Endothelial cell of umbilical vein (primary cell): ENCODE measurements at regions not wholly inside any gene's neighbourhood (a gene's known extent, or its start where the extent isn't known, plus 50 kb on each side); places are given as distances from the start of the nearest gene placed in this dataset.

Source experiments
- BruUV-seq: library from RNA; stranded (reverse); fragments of 400-500 nt; replicated peaks from 2 replicates; lab custom pipeline; 2021; lab: Mats Ljungman, UMichigan
- CTCF ChIA-PET: fragments of 300-600, 350-600 bp; sonication (Branson Sonifier 250); formaldehyde crosslinking; loops from one replicate; lab custom pipeline; 2021; ENCODE audit warnings: antibody characterized with exemption, inconsistent platforms; lab: Charles Lee
- POLR2A ChIA-PET: fragments of 300-600, 350-600 bp; sonication (Branson Sonifier 250); formaldehyde crosslinking; loops from one replicate; lab custom pipeline; 2021; ENCODE audit warnings: antibody characterized with exemption, inconsistent platforms; lab: Charles Lee
- DNase-seq: peaks from one replicate; pipeline ENCODE4 v3.0.0-alpha.2; 2011; ENCODE audit warnings: low read depth, low spot score
- FAIRE-seq: peaks from 2 replicates; lab custom pipeline; 2011; peaks lifted over from hg19 to GRCh38; lab: Jason Lieb, UNC
- H2AFZ ChIP-seq: 2 replicates; pipeline ENCODE4 v1.6.0; 2012; ENCODE audit warnings: low read depth, low read length, control low read depth, inconsistent platforms
- H3K27ac ChIP-seq: 2 replicates; pipeline ENCODE4 v1.5.1; 2011; ENCODE audit warnings: low read depth, mild to moderate bottlenecking, control low read depth, low read length, moderate library complexity; ENCODE audit not compliant: insufficient read depth
- H3K27me3 ChIP-seq, 2 experiments: 2 replicates each; pipeline versions ENCODE4 v1.6.0 to v1.6.1; 2011; ENCODE audit warnings: low read length in 2 of 2, mixed read lengths in 1 of 2; ENCODE audit not compliant: control insufficient read depth in 2 of 2, insufficient read depth in 2 of 2
- H3K36me3 ChIP-seq, 2 experiments: 2 replicates in 1 of 2; 3 replicates in 1 of 2; pipeline ENCODE4 v1.5.1; 2011; ENCODE audit warnings: low read length in 2 of 2, mild to moderate bottlenecking in 1 of 2, moderate library complexity in 1 of 2; ENCODE audit not compliant: control insufficient read depth in 2 of 2, insufficient read depth in 2 of 2; ENCODE audit errors: extremely low read depth in 1 of 2
- H3K4me1 ChIP-seq: 3 replicates; pipeline ENCODE4 v1.5.1; 2011; ENCODE audit warnings: mild to moderate bottlenecking, low read length; ENCODE audit not compliant: control insufficient read depth, insufficient read depth; ENCODE audit errors: extremely low read depth
- H3K4me2 ChIP-seq: 2 replicates; pipeline ENCODE4 v1.6.1; 2011; ENCODE audit warnings: low read length, control low read depth, mixed read lengths; ENCODE audit not compliant: insufficient read depth
- H3K4me3 ChIP-seq, 3 experiments: fragments of 200-600 bp in 1 of 3; sonication (generic), shearing (Covaris generic) in 1 of 3; replicated peaks in 1 of 3; 2 replicates each; pipeline ENCODE4 v1.5.1; 2011 to 2016; ENCODE audit warnings: control low read depth in 3 of 3, low read length in 3 of 3, mild to moderate bottlenecking in 2 of 3, inconsistent platforms in 1 of 3, low read depth in 1 of 3, moderate library complexity in 1 of 3; ENCODE audit not compliant: insufficient read depth in 1 of 3
- H3K79me2 ChIP-seq: 2 replicates; pipeline ENCODE4 v1.6.0; 2012; ENCODE audit warnings: low read length, inconsistent platforms; ENCODE audit not compliant: control insufficient read depth, insufficient read depth
- H3K9ac ChIP-seq: replicated peaks from 2 replicates; pipeline ENCODE3; 2011; ENCODE audit warnings: low read length, control low read depth; ENCODE audit not compliant: insufficient read depth; ENCODE audit errors: extremely low read depth
- H3K9me1 ChIP-seq: replicated peaks from 3 replicates; pipeline ENCODE4 v1.6.0; 2011; ENCODE audit warnings: mild to moderate bottlenecking, low read length; ENCODE audit not compliant: control insufficient read depth, insufficient read depth; ENCODE audit errors: extremely low read depth
- H3K9me3 ChIP-seq: replicated peaks from 2 replicates; pipeline ENCODE4 v1.5.1; 2012; ENCODE audit warnings: low read length, inconsistent platforms; ENCODE audit not compliant: control insufficient read depth, insufficient read depth
- H4K20me1 ChIP-seq: replicated peaks from 2 replicates; pipeline ENCODE3; 2011; ENCODE audit warnings: mild to moderate bottlenecking, low read length; ENCODE audit not compliant: control insufficient read depth, insufficient read depth; ENCODE audit errors: extremely low read depth
- EZH2 ChIP-seq: IDR thresholded peaks from 2 replicates; pipeline ENCODE4 v1.6.1; 2012; ENCODE audit warnings: borderline replicate concordance, low read depth, mild to moderate bottlenecking, moderate library complexity, low read length, inconsistent platforms; ENCODE audit not compliant: severe bottlenecking
- FOS ChIP-seq: IDR thresholded peaks from 2 replicates; pipeline ENCODE4 v1.6.1; 2011; ENCODE audit warnings: mild to moderate bottlenecking, low read length, moderate library complexity, borderline replicate concordance; ENCODE audit not compliant: insufficient read depth
- GATA2 ChIP-seq: IDR thresholded peaks from 2 replicates; pipeline ENCODE4 v1.7.0; 2011; ENCODE audit warnings: low read depth, mild to moderate bottlenecking, moderate library complexity, mixed read lengths, low read length; ENCODE audit not compliant: insufficient read length, insufficient read depth
- JUN ChIP-seq: IDR thresholded peaks from 2 replicates; pipeline ENCODE4 v1.6.1; 2011; ENCODE audit warnings: borderline replicate concordance, low read depth; ENCODE audit not compliant: insufficient read length, insufficient read depth
- MAX ChIP-seq: IDR thresholded peaks from 2 replicates; pipeline ENCODE4 v1.6.1; 2011; ENCODE audit not compliant: insufficient read depth, insufficient read length
- MYC ChIP-seq: IDR thresholded peaks from one replicate; pipeline ENCODE4 v1.6.1; 2011; ENCODE audit warnings: mild to moderate bottlenecking, low read depth, low read length
- POLR2A ChIP-seq: IDR thresholded peaks from 2 replicates; pipeline ENCODE4 v1.6.1; 2012; ENCODE audit warnings: low read depth, mild to moderate bottlenecking, control low read depth, low read length
- POLR2AphosphoS5 ChIP-seq: IDR thresholded peaks from 2 replicates; pipeline ENCODE4 v1.6.1; 2012; ENCODE audit warnings: low read depth, mild to moderate bottlenecking, control low read depth, low read length, moderate library complexity; ENCODE audit not compliant: insufficient read depth
- dilution Hi-C: fragments of 300-500 bp; cut with MboI; formaldehyde crosslinking; loops from one replicate; pipeline ENCODE4 v1.15.0; 2019; ENCODE audit warnings: low sequenced_read_pairs; ENCODE audit not compliant: extremely low pct_ligation_motif_present
- intact Hi-C: fragments of 100-400 bp; cut with micrococcal nuclease; formaldehyde crosslinking; loops from one replicate; pipeline ENCODE4 v1.10.0; 2022
- TF ChIP-seq, protein P1 (sequence below), 2 donors: IDR thresholded peaks; 1 replicate in 1 of 2; 2 replicates in 1 of 2; pipeline ENCODE4 v1.5.1; 2011; ENCODE audit warnings: low read length in 2 of 2, mild to moderate bottlenecking in 2 of 2, moderate library complexity in 2 of 2, control low read depth in 1 of 2, inconsistent platforms in 1 of 2, low read depth in 1 of 2; ENCODE audit not compliant: insufficient read depth in 1 of 2; ENCODE audit errors: extremely low read depth in 1 of 2

DNA sequence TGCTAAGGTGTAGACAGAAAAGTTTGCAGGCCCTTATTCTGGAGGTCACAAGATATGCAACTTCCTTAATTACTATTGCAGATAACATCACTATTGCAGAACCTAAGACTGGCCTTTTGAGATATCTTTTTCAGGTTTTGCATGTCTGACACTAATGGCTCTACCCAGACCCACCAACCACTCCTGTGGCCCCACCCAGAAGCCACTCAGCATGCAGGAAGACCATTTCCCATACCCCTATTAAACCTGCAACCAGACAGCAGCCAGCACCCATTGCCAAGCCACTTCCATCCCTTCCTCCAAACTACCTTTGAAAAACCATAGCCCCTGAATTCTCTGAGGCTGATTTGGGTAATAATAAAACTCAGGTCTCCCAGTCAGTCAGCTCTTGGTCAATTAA lies 297.6 kb downstream of the SLITRK6 start:
- no peak overlapping the region for H3K9ac ChIP-seq
- no peak overlapping the region for H3K4me2 ChIP-seq
- no peak overlapping the region for H3K4me3 ChIP-seq
- TF ChIP-seq JUN (no peak), POLR2A (no peak), POLR2AphosphoS5 (no peak), EZH2 (no peak), MAX (no peak), MYC (no peak), GATA2 (no peak), FOS (no peak)
- TF ChIP-seq, protein P1, sequence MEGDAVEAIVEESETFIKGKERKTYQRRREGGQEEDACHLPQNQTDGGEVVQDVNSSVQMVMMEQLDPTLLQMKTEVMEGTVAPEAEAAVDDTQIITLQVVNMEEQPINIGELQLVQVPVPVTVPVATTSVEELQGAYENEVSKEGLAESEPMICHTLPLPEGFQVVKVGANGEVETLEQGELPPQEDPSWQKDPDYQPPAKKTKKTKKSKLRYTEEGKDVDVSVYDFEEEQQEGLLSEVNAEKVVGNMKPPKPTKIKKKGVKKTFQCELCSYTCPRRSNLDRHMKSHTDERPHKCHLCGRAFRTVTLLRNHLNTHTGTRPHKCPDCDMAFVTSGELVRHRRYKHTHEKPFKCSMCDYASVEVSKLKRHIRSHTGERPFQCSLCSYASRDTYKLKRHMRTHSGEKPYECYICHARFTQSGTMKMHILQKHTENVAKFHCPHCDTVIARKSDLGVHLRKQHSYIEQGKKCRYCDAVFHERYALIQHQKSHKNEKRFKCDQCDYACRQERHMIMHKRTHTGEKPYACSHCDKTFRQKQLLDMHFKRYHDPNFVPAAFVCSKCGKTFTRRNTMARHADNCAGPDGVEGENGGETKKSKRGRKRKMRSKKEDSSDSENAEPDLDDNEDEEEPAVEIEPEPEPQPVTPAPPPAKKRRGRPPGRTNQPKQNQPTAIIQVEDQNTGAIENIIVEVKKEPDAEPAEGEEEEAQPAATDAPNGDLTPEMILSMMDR (IDR thresholded peaks at IDR 0.05; ENCODE audit: extremely low read depth in 1 of 2, insufficient read depth in 1 of 2, low read depth in 1 of 2, low read length in 2 of 2) = no peak
- H3K9me3 ChIP-seq = no peaks in the 10 kb centered on the region
- H3K36me3 ChIP-seq = no peaks in the 10 kb centered on the region
- no peaks in the 10 kb centered on the region for H3K9me1 ChIP-seq
- H4K20me1 ChIP-seq = no peaks in the 10 kb centered on the region
- intact Hi-C loops = no loop called here
- no peak for DNase-seq
- H3K27me3 ChIP-seq = no peaks in the 10 kb centered on the region
- dilution Hi-C loops = no loop called here
- FAIRE-seq = no peak
- no peak overlapping the region for H3K27ac ChIP-seq
- POLR2A ChIA-PET = no interaction called here
- no peaks in the 10 kb centered on the region for H3K79me2 ChIP-seq
- no TSS peak for BruUV-seq
- H2AFZ ChIP-seq = no peak overlapping the region
- CTCF ChIA-PET = no interaction called here
- H3K4me1 ChIP-seq = no peaks in the 10 kb centered on the region
